GM10248 (cell line): ENCODE measurements at regions not wholly inside any gene's neighbourhood (a gene's known extent, or its start where the extent isn't known, plus 50 kb on each side); places are given as distances from the start of the nearest gene placed in this dataset.

Source experiments
- CTCF ChIA-PET: fragments of 300-600 bp; sonication (Branson Sonifier 250); formaldehyde crosslinking; extraction: SDS; loops from one replicate; lab custom pipeline; 2021; ENCODE audit warnings: antibody characterized with exemption; lab: Yijun Ruan, JAX
- POLR2A ChIA-PET: fragments of 350-650 bp; sonication (Branson Sonifier 250); formaldehyde crosslinking; extraction: SDS; loops from one replicate; lab custom pipeline; 2020; ENCODE audit warnings: antibody characterized with exemption; lab: Yijun Ruan, JAX
- DNase-seq: peaks from one replicate; pipeline ENCODE4 v3.0.0; 2012; ENCODE audit errors: extremely low spot score
- CTCF ChIP-seq: IDR thresholded peaks from 2 replicates; pipeline ENCODE4 v1.5.1; 2012; ENCODE audit warnings: mild to moderate bottlenecking, low read depth; ENCODE audit errors: extremely low read depth, missing control alignments, control extremely low read depth

- POLR2A ChIA-PET = no interaction called here
- no peak for TF ChIP-seq CTCF
- DNase-seq = no peak
- CTCF ChIA-PET = no interaction called here
Observed at GRCh38 chr2:107602801-107603200, 223.9 kb upstream of the RGPD4 start.

DNA sequence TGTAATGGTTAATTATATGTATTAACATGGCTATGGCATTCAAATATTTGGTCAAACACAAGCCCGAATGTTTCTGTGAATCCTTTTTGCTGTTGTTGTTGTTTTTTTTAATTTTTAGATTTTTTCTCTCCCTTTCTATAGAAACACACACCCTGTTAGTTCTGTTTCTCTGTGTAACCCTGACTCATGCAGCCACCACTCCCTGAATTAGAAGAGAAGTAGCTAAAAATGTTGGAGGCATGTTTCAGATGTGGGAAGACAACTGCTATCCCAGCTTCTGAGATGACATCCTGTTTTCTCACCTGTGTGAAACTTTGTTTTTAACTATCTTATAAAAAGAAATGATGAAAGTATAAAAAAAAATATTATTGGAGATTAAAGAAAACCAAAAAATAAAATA, 219.6 kb upstream of the RGPD4 start:
- TF ChIP-seq CTCF = no peak
- no peak for DNase-seq
- ChIA-PET CTCF (no interaction called here), POLR2A (no interaction called here)

DNA sequence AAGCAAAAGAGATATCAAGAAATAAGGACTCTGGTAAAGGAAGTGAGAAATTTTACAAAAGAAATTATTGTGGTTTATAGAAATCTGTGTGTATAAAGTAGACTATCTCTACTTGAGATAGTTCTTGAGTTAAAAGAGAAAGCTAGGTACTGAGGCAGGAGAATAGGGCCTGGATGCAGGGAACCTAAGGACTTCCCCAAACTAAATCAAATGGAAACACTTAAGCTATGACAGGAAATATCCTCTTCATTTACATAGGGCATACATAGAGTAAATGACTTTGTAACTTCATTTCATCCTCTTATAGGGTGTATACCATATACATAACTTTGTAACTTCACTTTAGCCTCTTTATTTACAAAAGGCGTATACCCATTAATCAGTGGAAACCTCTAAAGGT, 219.2 kb upstream of the RGPD4 start:
- POLR2A ChIA-PET = no interaction called here
- no peak for TF ChIP-seq CTCF
- CTCF ChIA-PET = no interaction called here
- no peak for DNase-seq

DNA sequence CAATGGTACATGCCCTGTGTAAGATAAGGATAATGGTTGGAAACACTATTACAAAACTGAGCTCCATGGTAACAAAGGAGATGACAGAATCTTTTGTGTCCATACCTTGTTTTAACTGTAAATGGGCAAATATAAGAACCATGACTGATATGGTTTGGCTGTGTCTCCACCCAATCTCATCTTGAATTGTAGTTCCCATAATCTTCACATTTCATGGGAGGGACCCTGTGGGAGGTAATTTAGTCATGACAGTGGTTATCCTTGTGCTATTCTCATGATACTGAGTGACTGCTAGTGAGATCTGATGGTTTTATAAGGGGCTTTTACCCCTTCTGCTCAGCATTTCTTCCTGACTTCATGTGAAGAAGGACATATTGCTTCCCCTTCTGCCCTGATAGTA, 211.7 kb upstream of the RGPD4 start:
- TF ChIP-seq CTCF = no peak
- DNase-seq = no peak
- CTCF ChIA-PET = no interaction called here
- POLR2A ChIA-PET = no interaction called here

DNA sequence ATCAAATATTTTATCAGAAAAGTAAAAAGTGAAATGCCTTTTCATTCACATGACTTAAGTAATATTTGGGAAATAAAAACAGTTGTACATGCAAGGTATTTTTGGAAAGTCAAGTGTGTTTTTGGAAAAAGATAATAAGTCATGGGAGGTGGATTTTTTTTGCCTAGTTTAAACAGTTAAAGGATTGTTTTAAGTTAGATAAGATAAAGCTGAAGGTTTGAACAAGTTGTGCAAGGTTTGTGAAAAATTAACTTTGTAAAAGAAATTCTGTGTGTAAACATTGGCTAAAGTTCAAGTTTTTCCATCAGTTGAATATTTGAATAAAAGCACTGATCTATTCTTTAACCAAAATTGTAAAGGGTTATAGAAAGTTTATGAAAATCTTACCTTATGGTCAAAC, 207.9 kb upstream of the RGPD4 start:
- CTCF ChIA-PET = no interaction called here
- POLR2A ChIA-PET = no interaction called here

DNA sequence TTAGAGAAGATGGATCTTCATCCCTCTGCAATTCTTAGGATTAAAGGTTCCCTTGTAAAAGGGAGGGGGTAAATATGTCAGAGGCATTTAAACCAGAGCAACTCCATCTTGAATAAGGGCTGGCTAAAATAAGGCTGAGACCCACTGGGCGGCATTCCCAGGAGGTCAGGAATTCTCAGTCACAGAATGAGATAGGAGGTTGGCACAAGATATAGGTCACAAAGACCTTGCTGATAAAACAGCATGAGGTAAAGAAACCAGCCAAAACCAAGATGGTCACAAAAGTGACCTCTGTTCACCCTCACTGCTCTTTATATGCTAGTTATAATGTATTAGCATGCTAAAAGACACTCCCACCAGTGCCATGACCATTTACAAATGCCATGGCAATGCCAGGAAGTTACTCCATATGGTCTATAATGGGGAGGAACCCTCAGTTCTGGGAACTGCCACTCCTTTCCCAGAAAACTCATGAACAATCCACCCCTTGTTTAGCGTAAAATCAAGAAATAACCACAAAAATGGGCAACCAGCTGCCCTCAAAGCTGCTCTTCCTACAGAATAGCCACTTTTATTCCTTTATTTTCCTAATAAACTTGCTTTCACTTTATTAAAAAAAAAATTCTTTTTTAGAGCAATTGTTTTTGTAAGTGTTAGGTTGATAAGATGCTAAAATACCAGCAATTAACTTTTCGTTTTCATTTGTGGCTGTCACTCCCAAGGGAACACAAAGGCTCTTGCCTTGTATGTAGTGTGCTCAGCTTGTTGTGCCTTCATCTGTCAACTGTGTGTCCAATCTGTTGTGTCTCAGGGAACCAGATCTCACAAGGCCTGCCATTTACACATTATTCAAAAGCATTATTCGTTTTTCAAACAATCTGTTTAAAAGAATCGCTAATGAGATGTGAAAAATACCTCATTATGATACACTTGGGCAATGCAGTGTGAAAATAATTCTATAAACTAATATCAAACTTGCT, 205.2 kb upstream of the RGPD4 start:
- POLR2A ChIA-PET = no interaction called here
- TF ChIP-seq CTCF = no peak
- no peak for DNase-seq
- CTCF ChIA-PET = interaction anchor here (1.2 kb wide), 1 partner anchor 12 kb away, joined by 3 read pairs; no protein-coding TSS in a partner anchor

More for the DNA sequence above, 207.9 kb upstream of the RGPD4 start:
- no peak for TF ChIP-seq CTCF
- DNase-seq = no peak
